Upper lobe of left lung (tissue), 6 donors: ENCODE measurements at regions not wholly inside any gene's neighbourhood (a gene's known extent, or its start where the extent isn't known, plus 50 kb on each side); places are given as distances from the start of the nearest gene placed in this dataset.

Experiments used
- ATAC-seq, 2 donors: fragments of 200-7000 bp; cut with Tn5 transposase; one replicate each; pipeline ENCODE4 v1.9.1; 2022; ENCODE audit warnings: mild to moderate bottlenecking in 2 of 2, moderate library complexity in 2 of 2; ENCODE audit not compliant: low FRiP score in 2 of 2
- DNase-seq, 2 donors: peaks; one replicate each; pipeline ENCODE4 v3.0.0-alpha.2; 2019 to 2020
- H3K27ac ChIP-seq, 4 donors: fragments of 200-600 bp; sonication (generic); one replicate each; pipeline ENCODE4 v1.5.1; 2016 to 2019
- H3K27me3 ChIP-seq, 4 donors: fragments of 200-600 bp; sonication (generic); one replicate each; pipeline ENCODE4 v1.5.1; 2017 to 2019
- H3K36me3 ChIP-seq, 4 donors: fragments of 200-600 bp; sonication (generic); one replicate each; pipeline ENCODE4 v1.5.1; 2016 to 2019
- H3K4me1 ChIP-seq, 4 donors: fragments of 200-600 bp; sonication (generic); one replicate each; pipeline ENCODE4 v1.5.1; 2018 to 2019
- H3K4me3 ChIP-seq, 4 donors: fragments of 200-600 bp; sonication (generic); one replicate each; pipeline ENCODE4 v1.5.1; 2017 to 2019; ENCODE audit warnings: mild to moderate bottlenecking in 2 of 4, moderate library complexity in 1 of 4
- H3K9me3 ChIP-seq, 4 donors: fragments of 200-600 bp; sonication (generic); one replicate each; pipeline ENCODE4 v1.5.1; 2018 to 2019
- CTCF ChIP-seq, 6 experiments: fragments of 450-650 bp in 4 of 6; fragments of 200-600 bp in 2 of 6; sonication (generic) in 2 of 6; IDR thresholded peaks; one replicate each; pipeline ENCODE4 v1.5.1; 2016 to 2019; ENCODE audit warnings: antibody characterized with exemption in 6 of 6
- EP300 ChIP-seq, 4 donors: sonication (generic); formaldehyde crosslinking; IDR thresholded peaks; one replicate each; pipeline ENCODE4 v1.5.1; 2017; ENCODE audit warnings: antibody characterized with exemption in 4 of 4, control low read depth in 2 of 4
- POLR2A ChIP-seq, 4 donors: fragments of 450-650 bp; IDR thresholded peaks; one replicate each; pipeline ENCODE4 v1.5.1; 2016 to 2017; ENCODE audit warnings: antibody characterized with exemption in 4 of 4, mild to moderate bottlenecking in 2 of 4
- POLR2AphosphoS5 ChIP-seq, 2 donors: sonication (generic); formaldehyde crosslinking; IDR thresholded peaks; one replicate each; pipeline ENCODE4 v1.5.1; 2017; ENCODE audit warnings: antibody characterized with exemption in 2 of 2
- WGBS, 2 donors: methylation state at CpG; one replicate each; pipeline ENCODE4 v1.1.5; 2017 to 2018; 5-methylcytosine and 5-hydroxymethylcytosine counted together
- donor health status: DM: no; HTN: no; CAD: no; lungs with moderate emphysema.
- donor health status: DM: no; HTN: yes; CAD: no; lungs with severe emphysema.

- no peak overlapping the region for H3K27ac ChIP-seq
- no peaks in the 10 kb centered on the region for H3K4me1 ChIP-seq
- no peaks in the 10 kb centered on the region for H3K9me3 ChIP-seq
- DNase-seq: no peak
- no peaks in the 10 kb centered on the region for H3K27me3 ChIP-seq
- ATAC-seq: no peak
- 82 to 90% methylated on average over 2 to 4 of the region's 4 CpGs for WGBS, 2 donors
- H3K4me3 ChIP-seq: no peak overlapping the region
- no peaks in the 10 kb centered on the region for H3K36me3 ChIP-seq
- TF ChIP-seq POLR2AphosphoS5 (IDR thresholded peaks at IDR 0.05): no peak
- no peak for TF ChIP-seq POLR2A (IDR thresholded peaks at IDR 0.05)
- TF ChIP-seq EP300 (IDR thresholded peaks at IDR 0.05): no peak
- TF ChIP-seq CTCF (IDR thresholded peaks at IDR 0.05): no peak
Observed at GRCh38 chr2:8031370-8031769, 650.5 kb upstream of the ID2 start.

GRCh38 chr2:8033546-8034096 lies 648.2 kb upstream of the ID2 start:
- Histone ChIP-seq H3K4me1 (no peaks in the 10 kb centered on the region), H3K36me3 (no peaks in the 10 kb centered on the region), H3K27ac (no peak overlapping the region), H3K4me3 (no peak overlapping the region), H3K9me3 (no peaks in the 10 kb centered on the region), H3K27me3 (no peaks in the 10 kb centered on the region)
- no peak for ATAC-seq
- no peak for TF ChIP-seq EP300 (IDR thresholded peaks at IDR 0.05)
- no peak for TF ChIP-seq POLR2A (IDR thresholded peaks at IDR 0.05)
- no peak for TF ChIP-seq POLR2AphosphoS5 (IDR thresholded peaks at IDR 0.05)
- no peak for TF ChIP-seq CTCF (IDR thresholded peaks at IDR 0.05)
- DNase-seq: no peak
- WGBS, 2 donors: 85% methylated on average over 7 of the region's 7 CpGs

- 85% methylated on average over 2 of the region's 2 CpGs for WGBS, 2 donors
- H3K9me3 ChIP-seq: no peaks in the 10 kb centered on the region
- no peaks in the 10 kb centered on the region for H3K27me3 ChIP-seq
- no peak overlapping the region for H3K4me3 ChIP-seq
- H3K4me1 ChIP-seq: no peaks in the 10 kb centered on the region
- TF ChIP-seq POLR2AphosphoS5 (IDR thresholded peaks at IDR 0.05) (no peak), POLR2A (IDR thresholded peaks at IDR 0.05) (no peak), EP300 (IDR thresholded peaks at IDR 0.05) (no peak), CTCF (IDR thresholded peaks at IDR 0.05) (no peak)
- DNase-seq (no peak), ATAC-seq (no peak)
- no peak overlapping the region for H3K27ac ChIP-seq
- H3K36me3 ChIP-seq: no peaks in the 10 kb centered on the region
Observed at GRCh38 chr2:8036366-8036765, 645.5 kb upstream of the ID2 start.

GRCh38 chr2:8039732-8040131 lies 642.1 kb upstream of the ID2 start:
- Histone ChIP-seq H3K36me3 (no peaks in the 10 kb centered on the region), H3K27ac (no peak overlapping the region), H3K4me1 (no peaks in the 10 kb centered on the region), H3K9me3 (no peaks in the 10 kb centered on the region), H3K4me3 (no peak overlapping the region), H3K27me3 (no peaks in the 10 kb centered on the region)
- TF ChIP-seq CTCF (IDR thresholded peaks at IDR 0.05) (no peak), POLR2A (IDR thresholded peaks at IDR 0.05) (no peak), EP300 (IDR thresholded peaks at IDR 0.05) (no peak), POLR2AphosphoS5 (IDR thresholded peaks at IDR 0.05) (no peak)
- no peak for DNase-seq
- WGBS, 2 donors: 63 to 70% methylated on average over 2 of the region's 2 CpGs
- no peak for ATAC-seq

GRCh38 chr2:8043295-8043694 lies 638.6 kb upstream of the ID2 start:
- Histone ChIP-seq H3K9me3 (no peaks in the 10 kb centered on the region), H3K4me1 (no peaks in the 10 kb centered on the region), H3K27me3 (no peaks in the 10 kb centered on the region), H3K4me3 (no peak overlapping the region), H3K36me3 (no peaks in the 10 kb centered on the region), H3K27ac (no peak overlapping the region)
- no peak for ATAC-seq
- 94 to 100% methylated on average over 2 to 4 of the region's 4 CpGs for WGBS, 2 donors
- TF ChIP-seq CTCF (IDR thresholded peaks at IDR 0.05): no peak
- no peak for TF ChIP-seq EP300 (IDR thresholded peaks at IDR 0.05)
- TF ChIP-seq POLR2A (IDR thresholded peaks at IDR 0.05): no peak
- TF ChIP-seq POLR2AphosphoS5 (IDR thresholded peaks at IDR 0.05): no peak
- DNase-seq: no peak
